Activated naive CD8-positive, alpha-beta T cell treated with anti-CD3 and anti-CD28 coated beads, Interleukin-2, amount 10 ng/mL, durations not matched to agents 7 days and 5 days (primary cell): ENCODE measurements at regions not wholly inside any gene's neighbourhood (a gene's known extent, or its start where the extent isn't known, plus 50 kb on each side); places are given as distances from the start of the nearest gene placed in this dataset.

Experiments
- ATAC-seq: fragments of 150-1000 bp; cut with Tn5 transposase; one replicate; pipeline ENCODE4 v1.10.0; 2021; ENCODE audit warnings: low read depth, moderate library complexity
- POLR2A ChIA-PET: fragments of 350-600 bp; sonication (Branson Sonifier 250); formaldehyde crosslinking; loops from one replicate; lab custom pipeline; 2021; ENCODE audit warnings: antibody characterized with exemption; lab: Charles Lee
- DNase-seq: peaks from one replicate; pipeline ENCODE4 v3.0.0; 2021
- H3K27ac Mint-ChIP-seq: one replicate; pipeline ENCODE4 v1.8.0; 2022; ENCODE audit warnings: mild to moderate bottlenecking, mixed read lengths
- H3K27me3 Mint-ChIP-seq: one replicate; pipeline ENCODE4 v1.8.0; 2022; ENCODE audit warnings: mild to moderate bottlenecking, moderate library complexity, mixed read lengths
- H3K36me3 Mint-ChIP-seq: one replicate; pipeline ENCODE4 v1.8.0; 2021; ENCODE audit warnings: mild to moderate bottlenecking, mixed read lengths
- H3K4me1 Mint-ChIP-seq: one replicate; pipeline ENCODE4 v1.8.0; 2021; ENCODE audit warnings: mixed read lengths
- H3K4me3 Mint-ChIP-seq: one replicate; pipeline ENCODE4 v1.8.0; 2022; ENCODE audit warnings: mild to moderate bottlenecking, moderate library complexity, mixed read lengths
- H3K9me3 Mint-ChIP-seq: one replicate; pipeline ENCODE4 v1.8.0; 2021; ENCODE audit warnings: mixed read lengths

DNA sequence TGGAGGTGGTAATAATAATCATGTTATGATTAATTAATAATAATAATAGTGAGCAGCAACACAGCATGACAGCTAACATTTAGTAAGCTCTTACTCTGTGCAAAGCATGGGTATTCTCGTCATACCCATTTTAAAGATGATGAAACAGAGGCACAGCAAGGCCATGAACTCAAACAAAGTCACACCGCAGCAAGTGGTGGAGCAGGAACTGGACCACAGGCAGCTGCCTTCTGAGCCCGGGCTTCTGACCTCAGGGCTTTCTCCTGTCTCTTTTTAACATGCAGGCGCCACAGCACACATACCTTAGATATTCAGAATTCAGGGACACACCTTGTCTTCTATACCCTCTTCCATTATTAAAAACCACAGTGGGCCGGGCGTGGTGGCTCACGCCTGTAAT, 50.7 kb upstream of the SPATA12 start:
- ATAC-seq: no peak
- no peaks in the 10 kb centered on the region for H3K9me3 Mint-ChIP-seq
- POLR2A ChIA-PET: no interaction called here
- H3K27me3 Mint-ChIP-seq: no peaks in the 10 kb centered on the region
- DNase-seq: no peak
- no peak overlapping the region for H3K4me3 Mint-ChIP-seq
- no peaks in the 10 kb centered on the region for H3K36me3 Mint-ChIP-seq
- peaks cover 6% of the 10 kb centered on the region for H3K4me1 Mint-ChIP-seq
- no peak overlapping the region for H3K27ac Mint-ChIP-seq

GRCh38 chr3:57009367-57009766, 51.1 kb upstream of the SPATA12 start:
- ATAC-seq (no peak), DNase-seq (no peak)
- Mint-ChIP-seq H3K4me1 (peaks cover 6% of the 10 kb centered on the region), H3K36me3 (no peaks in the 10 kb centered on the region), H3K9me3 (no peaks in the 10 kb centered on the region), H3K27me3 (no peaks in the 10 kb centered on the region), H3K4me3 (no peak overlapping the region), H3K27ac (no peak overlapping the region)
- POLR2A ChIA-PET: no interaction called here

DNA sequence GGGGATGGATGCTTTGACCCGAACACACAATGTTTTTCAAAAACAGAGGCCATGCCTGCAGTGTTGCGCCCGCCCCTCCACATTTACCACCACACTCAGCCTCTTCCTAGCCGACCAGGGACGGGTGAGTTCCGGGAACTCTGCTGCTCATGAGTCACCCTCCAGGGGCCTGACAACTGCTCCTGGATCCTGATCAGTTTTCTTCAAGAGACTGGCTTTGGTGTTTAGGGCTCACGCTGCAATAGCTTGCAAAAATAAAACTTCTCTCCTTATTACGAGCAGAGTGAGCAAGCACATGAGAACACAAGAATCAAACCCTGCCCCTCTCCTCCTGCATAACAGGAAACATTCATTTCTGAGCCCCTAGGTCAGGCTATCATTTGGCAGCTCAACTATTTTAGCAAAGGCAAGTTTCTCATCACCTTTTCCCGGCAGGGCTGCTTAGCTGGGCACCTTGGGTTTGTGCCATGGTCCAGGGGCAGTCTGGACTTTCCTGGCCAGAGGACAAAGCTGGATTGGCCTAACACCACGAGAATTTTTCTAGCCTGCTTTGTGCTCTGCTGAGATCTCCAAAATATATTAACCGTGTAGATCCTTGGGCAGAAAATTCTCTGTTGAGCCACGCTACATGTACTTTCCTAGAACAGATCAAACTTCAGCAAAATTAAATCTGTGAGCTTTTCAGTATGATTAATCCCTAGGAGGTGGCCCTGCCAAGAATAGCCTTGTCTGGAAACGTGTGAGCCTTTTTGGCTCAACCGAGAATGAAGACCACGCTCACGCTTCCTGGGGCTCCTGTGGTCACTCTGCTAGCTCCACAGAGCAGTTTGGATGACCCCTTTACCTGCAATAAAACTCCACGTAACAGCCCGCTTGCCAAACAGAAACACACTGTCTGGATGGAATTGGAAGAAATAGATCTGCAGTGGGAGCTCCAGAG, 52.7 kb upstream of the SPATA12 start:
- peak overlapping the region; percentile 69 for H3K27ac Mint-ChIP-seq
- peak overlapping the region; percentile 53 for H3K4me3 Mint-ChIP-seq
- peaks cover 4% of the 10 kb centered on the region for H3K4me1 Mint-ChIP-seq
- no peaks in the 10 kb centered on the region for H3K27me3 Mint-ChIP-seq
- POLR2A ChIA-PET: interaction anchor here (0.6 kb wide), 1 partner anchor 300 kb away, joined by 4 read pairs; no protein-coding TSS in a partner anchor
- H3K9me3 Mint-ChIP-seq: no peaks in the 10 kb centered on the region
- peak; percentile 74 for ATAC-seq
- DNase-seq: no peak
- H3K36me3 Mint-ChIP-seq: no peaks in the 10 kb centered on the region

DNA sequence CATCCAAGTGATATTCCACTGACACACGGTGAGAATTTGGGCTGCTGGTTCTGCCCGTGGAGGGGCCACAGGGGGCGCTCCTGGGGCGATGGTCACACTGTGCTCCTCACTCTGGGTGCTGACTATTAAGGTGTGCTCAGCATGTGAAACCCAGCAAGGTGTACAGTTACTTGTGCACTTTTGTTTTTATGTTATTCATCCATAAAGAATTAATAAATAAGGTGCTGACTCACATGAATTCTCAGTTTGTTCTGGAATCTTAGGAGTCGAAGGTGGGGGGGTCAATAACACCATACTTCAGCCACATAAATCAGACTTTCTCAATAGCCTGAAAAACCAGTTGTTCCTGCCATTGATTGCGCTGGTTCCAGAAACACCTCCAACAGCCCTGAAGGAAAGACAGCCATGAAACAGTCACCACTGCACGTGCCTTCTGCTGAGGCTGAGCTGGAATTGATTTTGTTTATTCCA, 53.5 kb upstream of the SPATA12 start:
- H3K27me3 Mint-ChIP-seq: no peaks in the 10 kb centered on the region
- DNase-seq: no peak
- no peak overlapping the region for H3K4me3 Mint-ChIP-seq
- no peak for ATAC-seq
- H3K36me3 Mint-ChIP-seq: no peaks in the 10 kb centered on the region
- no peaks in the 10 kb centered on the region for H3K9me3 Mint-ChIP-seq
- H3K27ac Mint-ChIP-seq: no peak overlapping the region
- peaks cover 4% of the 10 kb centered on the region for H3K4me1 Mint-ChIP-seq
- POLR2A ChIA-PET: no interaction called here

GRCh38 chr3:57006179-57006657, 54.2 kb upstream of the SPATA12 start:
- DNase-seq (no peak), ATAC-seq (no peak)
- Mint-ChIP-seq H3K36me3 (no peaks in the 10 kb centered on the region), H3K27ac (no peak overlapping the region), H3K27me3 (peaks cover 3% of the 10 kb centered on the region), H3K9me3 (no peaks in the 10 kb centered on the region), H3K4me1 (peaks cover 4% of the 10 kb centered on the region), H3K4me3 (no peak overlapping the region)
- POLR2A ChIA-PET: interaction anchor here (0.9 kb wide), 1 partner anchor 651 kb away, joined by 3 read pairs; no protein-coding TSS in a partner anchor

DNA sequence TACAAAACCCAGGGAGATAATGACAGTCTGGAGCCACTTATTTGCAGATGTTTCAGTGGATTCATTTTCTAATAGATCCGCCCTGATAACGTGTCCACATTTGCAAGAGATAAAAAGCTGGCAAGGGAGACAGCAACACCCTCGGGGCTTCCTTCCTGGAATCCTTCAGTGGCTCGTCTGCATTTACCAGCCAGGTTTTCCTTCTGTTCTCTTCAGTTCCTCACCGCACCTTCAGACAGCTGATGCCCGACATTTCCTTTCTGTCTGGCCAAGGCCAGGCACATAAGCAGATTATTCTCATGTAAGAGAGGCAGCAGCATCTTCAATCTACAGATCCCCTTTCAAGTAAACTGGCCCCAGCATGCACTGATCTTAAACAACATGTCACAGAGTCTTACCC, 56.2 kb upstream of the SPATA12 start:
- Mint-ChIP-seq H3K9me3 (no peaks in the 10 kb centered on the region), H3K4me3 (no peak overlapping the region), H3K4me1 (peaks cover 4% of the 10 kb centered on the region), H3K27me3 (peaks cover 4% of the 10 kb centered on the region), H3K27ac (no peak overlapping the region), H3K36me3 (no peaks in the 10 kb centered on the region)
- ATAC-seq: no peak
- POLR2A ChIA-PET: no interaction called here
- no peak for DNase-seq

- H3K4me3 Mint-ChIP-seq: no peak overlapping the region
- no peak overlapping the region for H3K27ac Mint-ChIP-seq
- DNase-seq: no peak
- peaks cover 4% of the 10 kb centered on the region for H3K27me3 Mint-ChIP-seq
- peaks cover 4% of the 10 kb centered on the region for H3K4me1 Mint-ChIP-seq
- no peak for ATAC-seq
- H3K36me3 Mint-ChIP-seq: no peaks in the 10 kb centered on the region
- POLR2A ChIA-PET: interaction anchor here (0.6 kb wide), 2 partner anchors 300 to 310 kb away, joined by 3 read pairs; no protein-coding TSS in a partner anchor
- no peaks in the 10 kb centered on the region for H3K9me3 Mint-ChIP-seq
Observed at GRCh38 chr3:57003676-57004075, 56.8 kb upstream of the SPATA12 start.

GRCh38 chr3:57001356-57001755, 59.1 kb upstream of the SPATA12 start:
- Mint-ChIP-seq H3K36me3 (no peaks in the 10 kb centered on the region), H3K9me3 (no peaks in the 10 kb centered on the region), H3K4me3 (no peak overlapping the region), H3K4me1 (peaks cover 1% of the 10 kb centered on the region), H3K27me3 (peaks cover 8% of the 10 kb centered on the region), H3K27ac (no peak overlapping the region)
- DNase-seq (no peak), ATAC-seq (no peak)
- POLR2A ChIA-PET: no interaction called here

DNA sequence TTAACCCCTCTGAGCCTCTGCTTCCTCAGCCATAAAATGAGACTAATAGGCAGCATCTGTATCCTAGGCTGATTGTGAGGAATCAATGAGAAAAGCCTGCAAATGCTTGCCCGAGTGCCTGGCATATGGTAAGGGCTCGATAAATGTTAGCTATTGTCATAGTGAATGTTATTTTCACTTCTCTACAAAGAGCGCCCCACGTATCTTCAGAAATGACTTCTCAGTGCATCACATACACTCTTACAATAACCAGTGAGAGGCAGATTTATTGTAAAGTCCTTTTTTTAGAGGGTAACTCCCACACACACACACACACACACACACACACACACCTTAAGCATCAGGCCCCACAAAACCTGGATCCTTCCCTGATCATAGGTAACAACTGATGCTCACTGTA, 60.5 kb upstream of the SPATA12 start:
- POLR2A ChIA-PET: no interaction called here
- no peaks in the 10 kb centered on the region for H3K9me3 Mint-ChIP-seq
- H3K4me1 Mint-ChIP-seq: peaks cover 4% of the 10 kb centered on the region
- no peak for DNase-seq
- H3K27ac Mint-ChIP-seq: no peak overlapping the region
- no peak overlapping the region for H3K4me3 Mint-ChIP-seq
- no peak for ATAC-seq
- peaks cover 8% of the 10 kb centered on the region for H3K27me3 Mint-ChIP-seq
- no peaks in the 10 kb centered on the region for H3K36me3 Mint-ChIP-seq

DNA sequence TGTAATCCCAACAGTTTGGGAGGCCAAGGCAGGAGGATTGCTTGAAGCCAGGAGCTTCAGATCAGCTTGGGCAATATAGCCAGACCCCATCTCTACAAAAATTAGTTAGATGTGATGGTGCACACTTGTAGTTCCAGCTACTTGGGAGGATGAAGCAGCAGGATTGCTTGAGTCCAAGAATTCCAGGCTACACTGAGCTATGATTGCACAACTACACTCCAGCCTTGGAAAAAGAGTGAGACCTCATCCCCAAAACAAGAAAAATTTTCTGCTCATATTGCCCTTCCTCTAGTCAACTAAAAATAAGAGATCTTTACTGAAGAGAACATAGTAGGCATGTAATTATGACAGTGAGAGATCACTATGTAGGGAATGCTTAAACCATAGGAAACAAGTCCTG, 60.9 kb upstream of the SPATA12 start:
- ATAC-seq: no peak
- peaks cover 4% of the 10 kb centered on the region for H3K4me1 Mint-ChIP-seq
- no peaks in the 10 kb centered on the region for H3K36me3 Mint-ChIP-seq

GRCh38 chr3:56998076-56998529, 62.4 kb upstream of the SPATA12 start:
- H3K27me3 Mint-ChIP-seq: peaks cover 8% of the 10 kb centered on the region
- no peak overlapping the region for H3K4me3 Mint-ChIP-seq
- DNase-seq: no peak
- no peaks in the 10 kb centered on the region for H3K9me3 Mint-ChIP-seq
- POLR2A ChIA-PET: no interaction called here
- no peak overlapping the region for H3K27ac Mint-ChIP-seq
- no peak for ATAC-seq
- H3K36me3 Mint-ChIP-seq: no peaks in the 10 kb centered on the region
- peaks cover 4% of the 10 kb centered on the region for H3K4me1 Mint-ChIP-seq

More for the DNA sequence above, 60.9 kb upstream of the SPATA12 start:
- Mint-ChIP-seq H3K27ac (no peak overlapping the region), H3K4me3 (no peak overlapping the region), H3K27me3 (peaks cover 8% of the 10 kb centered on the region), H3K9me3 (no peaks in the 10 kb centered on the region)
- DNase-seq: no peak
- POLR2A ChIA-PET: no interaction called here

DNA sequence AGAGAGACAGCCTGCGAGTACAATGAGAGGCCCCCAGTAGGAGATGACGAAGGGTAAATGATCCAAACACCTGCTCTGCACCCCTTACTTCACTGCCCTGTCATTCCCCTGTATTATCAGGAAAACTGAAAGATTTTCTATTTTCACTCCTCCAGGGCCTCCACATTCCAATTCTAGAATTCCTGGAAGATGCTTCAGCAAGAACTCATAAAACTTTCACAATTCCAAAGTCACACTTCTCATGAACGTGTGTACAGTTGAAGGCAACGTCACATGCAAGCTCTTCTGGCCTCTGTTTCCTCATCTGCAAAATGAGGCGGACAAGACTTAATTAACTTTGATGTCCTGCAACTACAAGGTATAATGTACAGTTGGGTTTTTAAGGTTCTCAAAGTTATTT, 62.8 kb upstream of the SPATA12 start:
- Mint-ChIP-seq H3K27me3 (peaks cover 8% of the 10 kb centered on the region), H3K9me3 (no peaks in the 10 kb centered on the region), H3K4me3 (no peak overlapping the region), H3K27ac (no peak overlapping the region), H3K36me3 (no peaks in the 10 kb centered on the region), H3K4me1 (peaks cover 4% of the 10 kb centered on the region)
- no peak for ATAC-seq
- POLR2A ChIA-PET: no interaction called here
- no peak for DNase-seq

GRCh38 chr3:56997041-56997440, 63.4 kb upstream of the SPATA12 start:
- Mint-ChIP-seq H3K36me3 (no peaks in the 10 kb centered on the region), H3K4me1 (peaks cover 4% of the 10 kb centered on the region), H3K27ac (no peak overlapping the region), H3K4me3 (no peak overlapping the region), H3K27me3 (peaks cover 9% of the 10 kb centered on the region), H3K9me3 (no peaks in the 10 kb centered on the region)
- DNase-seq (no peak), ATAC-seq (no peak)
- POLR2A ChIA-PET: no interaction called here

DNA sequence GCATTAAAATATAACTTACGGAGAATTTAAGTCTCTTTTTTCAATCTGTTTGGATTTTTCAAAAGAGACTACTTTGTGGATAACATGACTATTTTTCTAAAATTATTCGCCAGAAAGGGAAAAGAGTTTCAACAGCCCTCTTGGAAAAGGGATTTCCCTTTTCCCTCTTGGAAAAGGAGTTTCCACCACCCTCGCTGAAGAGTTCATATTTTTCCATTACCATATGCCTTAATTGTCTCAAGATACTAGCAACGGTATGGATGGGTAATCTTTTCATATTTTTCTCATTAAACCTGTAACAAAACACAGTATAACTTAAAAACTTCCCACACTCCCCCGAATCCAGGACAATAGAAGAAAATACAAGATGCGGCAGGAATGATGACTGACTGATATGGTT, 66.1 kb upstream of the SPATA12 start:
- H3K36me3 Mint-ChIP-seq: no peaks in the 10 kb centered on the region
- no peak for DNase-seq
- ATAC-seq: no peak
- POLR2A ChIA-PET: no interaction called here
- no peaks in the 10 kb centered on the region for H3K9me3 Mint-ChIP-seq
- H3K27me3 Mint-ChIP-seq: peaks cover 22% of the 10 kb centered on the region
- peaks cover 4% of the 10 kb centered on the region for H3K4me1 Mint-ChIP-seq
- no peak overlapping the region for H3K4me3 Mint-ChIP-seq
- H3K27ac Mint-ChIP-seq: no peak overlapping the region
